Gastroesophageal sphincter (tissue), 3 donors: ENCODE measurements at regions not wholly inside any gene's neighbourhood (a gene's known extent, or its start where the extent isn't known, plus 50 kb on each side); places are given as distances from the start of the nearest gene placed in this dataset.

Experiments used
- EP300 ChIP-seq: sonication (generic); formaldehyde crosslinking; IDR thresholded peaks from one replicate; pipeline ENCODE4 v1.6.1; 2017; ENCODE audit warnings: antibody characterized with exemption, mild to moderate bottlenecking
- POLR2A ChIP-seq, 2 donors: fragments of 450-650 bp; IDR thresholded peaks; one replicate each; pipeline ENCODE4 v1.6.1; 2017; ENCODE audit warnings: antibody characterized with exemption in 2 of 2, mild to moderate bottlenecking in 2 of 2, moderate library complexity in 1 of 2
- POLR2AphosphoS5 ChIP-seq: sonication (generic); formaldehyde crosslinking; IDR thresholded peaks from one replicate; pipeline ENCODE4 v1.6.1; 2017; ENCODE audit warnings: antibody characterized with exemption
- TF ChIP-seq, protein P1 (sequence below), 4 experiments: fragments of 200-600 bp in 2 of 4; fragments of 450-650 bp in 2 of 4; sonication (generic) in 1 of 4; IDR thresholded peaks; one replicate each; pipeline ENCODE4 v1.5.1; 2017 to 2019; ENCODE audit warnings: antibody characterized with exemption in 4 of 4, mild to moderate bottlenecking in 2 of 4, moderate library complexity in 2 of 4

DNA sequence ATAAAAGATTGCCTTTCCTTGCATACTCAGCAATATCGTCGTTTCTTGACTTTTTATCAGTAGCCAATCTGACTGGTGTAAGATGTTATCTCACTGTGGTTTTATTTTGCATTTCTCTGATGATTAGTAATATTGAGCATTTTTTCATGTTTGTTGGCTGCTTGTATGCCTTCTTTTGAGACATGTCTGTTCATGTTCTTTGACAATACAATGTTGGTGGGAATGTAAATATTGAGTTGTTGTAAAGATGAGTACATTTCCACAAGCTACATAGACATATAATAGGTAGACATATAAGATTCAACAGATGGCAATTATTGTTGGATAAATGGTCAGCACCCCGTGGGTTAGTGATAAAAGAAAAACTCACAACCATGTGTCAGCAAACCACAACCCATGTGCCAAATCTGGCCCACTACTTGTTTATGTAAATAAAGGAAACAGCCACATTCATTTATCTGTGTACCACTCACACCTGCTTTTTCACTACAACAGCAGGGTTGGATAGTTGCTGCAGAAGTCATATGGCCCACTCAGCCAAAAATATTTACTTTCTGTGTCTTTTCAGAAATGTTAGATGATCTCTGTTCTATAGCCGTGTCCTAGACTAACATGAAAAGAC, 153.1 kb upstream of the VCX start:
- TF ChIP-seq, protein P1, sequence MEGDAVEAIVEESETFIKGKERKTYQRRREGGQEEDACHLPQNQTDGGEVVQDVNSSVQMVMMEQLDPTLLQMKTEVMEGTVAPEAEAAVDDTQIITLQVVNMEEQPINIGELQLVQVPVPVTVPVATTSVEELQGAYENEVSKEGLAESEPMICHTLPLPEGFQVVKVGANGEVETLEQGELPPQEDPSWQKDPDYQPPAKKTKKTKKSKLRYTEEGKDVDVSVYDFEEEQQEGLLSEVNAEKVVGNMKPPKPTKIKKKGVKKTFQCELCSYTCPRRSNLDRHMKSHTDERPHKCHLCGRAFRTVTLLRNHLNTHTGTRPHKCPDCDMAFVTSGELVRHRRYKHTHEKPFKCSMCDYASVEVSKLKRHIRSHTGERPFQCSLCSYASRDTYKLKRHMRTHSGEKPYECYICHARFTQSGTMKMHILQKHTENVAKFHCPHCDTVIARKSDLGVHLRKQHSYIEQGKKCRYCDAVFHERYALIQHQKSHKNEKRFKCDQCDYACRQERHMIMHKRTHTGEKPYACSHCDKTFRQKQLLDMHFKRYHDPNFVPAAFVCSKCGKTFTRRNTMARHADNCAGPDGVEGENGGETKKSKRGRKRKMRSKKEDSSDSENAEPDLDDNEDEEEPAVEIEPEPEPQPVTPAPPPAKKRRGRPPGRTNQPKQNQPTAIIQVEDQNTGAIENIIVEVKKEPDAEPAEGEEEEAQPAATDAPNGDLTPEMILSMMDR (IDR thresholded peaks at IDR 0.05), result no peak
- TF ChIP-seq POLR2A (IDR thresholded peaks at IDR 0.05) (no peak), POLR2AphosphoS5 (no peak), EP300 (no peak)
